Neutrophil (primary cell): ENCODE measurements at regions not wholly inside any gene's neighbourhood (a gene's known extent, or its start where the extent isn't known, plus 50 kb on each side); places are given as distances from the start of the nearest gene placed in this dataset.

ENCODE experiments used
- H3K27ac ChIP-seq: fragments of 200-600 bp; sonication (generic); 2 replicates; pipeline ENCODE4 v1.5.1; 2016; ENCODE audit warnings: mild to moderate bottlenecking, moderate library complexity
- H3K27me3 ChIP-seq: fragments of 200-600 bp; sonication (generic); 2 replicates; pipeline ENCODE4 v1.6.0; 2016; ENCODE audit warnings: mild to moderate bottlenecking
- H3K36me3 ChIP-seq: fragments of 200-600 bp; sonication (generic); 2 replicates; pipeline ENCODE4 v1.5.1; 2017
- H3K4me1 ChIP-seq, 2 experiments: fragments of 200-600 bp in 1 of 2; sonication (generic) in 1 of 2; 1 replicate in 1 of 2; 2 replicates in 1 of 2; pipeline versions ENCODE4 v1.5.1 to v1.6.1; 2013 to 2016; ENCODE audit warnings: low read depth in 1 of 2, low read length in 1 of 2, mild to moderate bottlenecking in 1 of 2, moderate library complexity in 1 of 2; ENCODE audit not compliant: control insufficient read depth in 1 of 2, insufficient read depth in 1 of 2
- H3K4me3 ChIP-seq, 2 experiments: fragments of 200-600 bp in 1 of 2; sonication (generic) in 1 of 2; 1 replicate in 1 of 2; 2 replicates in 1 of 2; pipeline ENCODE4 v1.5.1; 2013 to 2016; ENCODE audit warnings: low read depth in 1 of 2, low read length in 1 of 2, mild to moderate bottlenecking in 1 of 2, moderate library complexity in 1 of 2
- H3K9me3 ChIP-seq: fragments of 200-600 bp; sonication (generic); 2 replicates; pipeline ENCODE4 v1.5.1; 2016
- CTCF ChIP-seq: fragments of 200-600 bp; sonication (generic); IDR thresholded peaks from 2 replicates; pipeline ENCODE4 v1.5.1; 2016; ENCODE audit warnings: antibody characterized with exemption

DNA sequence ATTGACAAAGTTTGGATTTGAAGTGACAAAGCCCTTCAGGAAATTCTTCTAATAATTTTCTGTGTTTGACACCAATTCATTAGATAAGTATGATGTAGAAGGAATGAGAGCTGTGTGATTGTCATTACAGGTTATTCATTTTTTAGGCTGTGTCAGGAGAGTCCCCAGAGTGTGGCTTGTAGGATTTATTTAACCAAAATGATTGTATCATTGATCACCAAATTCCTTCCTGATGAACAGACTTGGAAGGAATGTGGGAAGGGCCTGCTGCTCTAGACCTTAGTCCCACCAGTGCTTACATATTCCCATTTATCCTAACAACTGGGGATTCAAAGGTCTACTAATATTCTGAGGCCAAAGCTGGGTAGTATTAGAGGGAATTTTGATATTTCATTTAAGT, 383.3 kb upstream of the KAZN start:
- Histone ChIP-seq H3K36me3 (no peaks in the 10 kb centered on the region), H3K27ac (no peak overlapping the region), H3K9me3 (peaks cover 4% of the 10 kb centered on the region), H3K4me3 (no peak overlapping the region), H3K27me3 (no peaks in the 10 kb centered on the region), H3K4me1 (no peaks in the 10 kb centered on the region)
- TF ChIP-seq CTCF, result no peak

DNA sequence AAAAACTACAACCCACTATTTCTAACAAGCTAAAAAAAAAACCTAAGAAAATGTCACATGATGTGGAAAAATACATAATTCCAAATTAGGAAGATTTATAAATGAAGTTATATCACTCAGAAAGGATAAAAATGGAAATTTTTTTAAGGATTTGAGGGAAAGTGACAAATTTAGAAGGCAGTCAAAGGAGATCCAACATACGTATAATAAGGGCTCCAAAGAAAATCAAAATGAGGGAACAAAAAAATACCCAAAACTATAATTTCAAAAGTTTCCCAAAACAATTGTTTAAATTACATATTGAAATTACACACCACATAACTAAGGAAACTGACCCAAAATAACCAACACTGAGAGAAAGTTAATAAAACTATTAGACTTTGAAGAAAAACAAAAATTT, 381.1 kb upstream of the KAZN start:
- Histone ChIP-seq H3K4me1 (no peaks in the 10 kb centered on the region), H3K4me3 (no peak overlapping the region), H3K9me3 (peaks cover 4% of the 10 kb centered on the region), H3K27me3 (no peaks in the 10 kb centered on the region), H3K36me3 (no peaks in the 10 kb centered on the region), H3K27ac (no peak overlapping the region)
- TF ChIP-seq CTCF, result no peak

GRCh38 chr1:14220324-14220723, 378.2 kb upstream of the KAZN start:
- H3K9me3 ChIP-seq, result peaks cover 4% of the 10 kb centered on the region
- no peaks in the 10 kb centered on the region for H3K27me3 ChIP-seq
- TF ChIP-seq CTCF, result no peak
- H3K27ac ChIP-seq, result no peak overlapping the region
- no peaks in the 10 kb centered on the region for H3K4me1 ChIP-seq
- no peak overlapping the region for H3K4me3 ChIP-seq
- H3K36me3 ChIP-seq, result no peaks in the 10 kb centered on the region

- no peak for TF ChIP-seq CTCF
- no peaks in the 10 kb centered on the region for H3K4me1 ChIP-seq
- H3K9me3 ChIP-seq, result peaks cover 4% of the 10 kb centered on the region
- H3K27ac ChIP-seq, result no peak overlapping the region
- H3K36me3 ChIP-seq, result no peaks in the 10 kb centered on the region
- no peak overlapping the region for H3K4me3 ChIP-seq
- H3K27me3 ChIP-seq, result no peaks in the 10 kb centered on the region
Observed at GRCh38 chr1:14220811-14221210, 377.7 kb upstream of the KAZN start.

DNA sequence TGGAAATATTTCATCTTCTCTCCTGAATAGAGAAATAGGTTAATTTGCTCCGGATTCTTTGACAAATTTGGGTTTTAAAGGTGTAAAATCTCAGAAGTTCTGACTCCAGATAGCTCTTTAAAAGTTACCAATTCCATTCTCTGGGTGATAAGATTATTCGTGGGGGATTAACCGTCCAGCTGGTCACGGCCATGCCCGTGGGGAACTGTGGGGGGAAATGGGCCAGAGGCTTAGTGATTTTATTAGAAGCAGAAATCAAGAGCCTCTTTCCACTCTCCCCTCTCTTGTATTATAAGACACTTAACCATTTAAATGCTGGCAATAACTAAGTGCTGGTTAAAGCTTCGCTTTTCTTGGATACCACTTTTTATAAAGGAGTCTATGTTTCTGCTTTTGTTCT, 376.4 kb upstream of the KAZN start:
- H3K9me3 ChIP-seq, result no peaks in the 10 kb centered on the region
- no peak for TF ChIP-seq CTCF
- H3K4me1 ChIP-seq, result no peaks in the 10 kb centered on the region
- no peaks in the 10 kb centered on the region for H3K27me3 ChIP-seq
- no peak overlapping the region for H3K27ac ChIP-seq
- H3K36me3 ChIP-seq, result no peaks in the 10 kb centered on the region
- H3K4me3 ChIP-seq, result no peak overlapping the region

DNA sequence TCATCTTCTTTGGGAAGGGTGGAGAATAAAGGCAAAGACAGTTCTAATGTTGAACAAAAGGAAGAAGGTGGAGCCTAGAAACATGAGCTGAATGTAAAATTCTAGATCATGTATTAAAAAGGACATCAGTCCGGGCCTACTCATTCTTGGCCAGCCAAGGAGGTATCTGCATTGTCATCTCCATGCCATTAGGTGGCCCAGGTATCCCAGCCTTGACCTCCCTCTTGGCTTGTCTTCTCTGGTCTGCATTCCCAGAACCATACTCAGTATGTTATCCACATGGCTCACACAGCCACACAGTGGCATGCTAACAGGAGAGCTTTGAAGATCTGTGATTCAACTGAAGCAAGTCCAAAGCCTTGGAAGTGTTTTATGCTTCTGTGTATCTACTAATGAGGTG, 369.8 kb upstream of the KAZN start:
- H3K4me1 ChIP-seq, result no peaks in the 10 kb centered on the region
- no peaks in the 10 kb centered on the region for H3K27me3 ChIP-seq
- H3K27ac ChIP-seq, result no peak overlapping the region
- H3K4me3 ChIP-seq, result no peak overlapping the region
- H3K36me3 ChIP-seq, result no peaks in the 10 kb centered on the region
- no peak for TF ChIP-seq CTCF
- H3K9me3 ChIP-seq, result no peaks in the 10 kb centered on the region
